Suprapubic skin (tissue), 4 donors: ENCODE measurements at regions not wholly inside any gene's neighbourhood (a gene's known extent, or its start where the extent isn't known, plus 50 kb on each side); places are given as distances from the start of the nearest gene placed in this dataset.
"Not testable (repeated sequence)": the region's sequence is repeated elsewhere in the genome, so short reads cannot be mapped to it uniquely, and the experiment has no call there.

Source experiments
- DNase-seq, 2 donors: peaks; one replicate each; pipeline ENCODE4 v3.0.0-alpha.2; 2019; ENCODE audit warnings: low spot score in 2 of 2
- H3K27ac ChIP-seq: fragments of 200-600 bp; sonication (generic); one replicate; pipeline ENCODE4 v1.5.1; 2019
- H3K27me3 ChIP-seq: fragments of 200-600 bp; sonication (generic); one replicate; pipeline ENCODE4 v1.5.1; 2019
- H3K36me3 ChIP-seq: fragments of 200-600 bp; sonication (generic); one replicate; pipeline ENCODE4 v1.5.1; 2019
- H3K4me1 ChIP-seq: fragments of 200-600 bp; sonication (generic); one replicate; pipeline ENCODE4 v1.5.1; 2019
- H3K4me3 ChIP-seq: fragments of 200-600 bp; sonication (generic); one replicate; pipeline ENCODE4 v1.5.1; 2019; ENCODE audit warnings: mild to moderate bottlenecking
- H3K9me3 ChIP-seq: fragments of 200-600 bp; sonication (generic); one replicate; pipeline ENCODE4 v1.5.1; 2019
- CTCF ChIP-seq, 2 donors: fragments of 200-600 bp in 1 of 2; fragments of 450-650 bp in 1 of 2; sonication (generic) in 1 of 2; IDR thresholded peaks; one replicate each; pipeline ENCODE4 v1.5.1; 2016 to 2019; ENCODE audit warnings: antibody characterized with exemption in 2 of 2, mild to moderate bottlenecking in 1 of 2, moderate library complexity in 1 of 2
- EP300 ChIP-seq: sonication (generic); formaldehyde crosslinking; IDR thresholded peaks from one replicate; pipeline ENCODE4 v1.6.1; 2017; ENCODE audit warnings: antibody characterized with exemption
- POLR2A ChIP-seq, 2 donors: fragments of 450-650 bp; IDR thresholded peaks; one replicate each; pipeline ENCODE4 v1.6.1; 2017; ENCODE audit warnings: antibody characterized with exemption in 2 of 2, mild to moderate bottlenecking in 2 of 2, moderate library complexity in 2 of 2
- POLR2AphosphoS5 ChIP-seq, 3 donors: sonication (generic); formaldehyde crosslinking; IDR thresholded peaks; one replicate each; pipeline ENCODE4 v1.6.1; 2017; ENCODE audit warnings: antibody characterized with exemption in 3 of 3
- WGBS: methylation state at CpG from one replicate; pipeline ENCODE4 v1.1.5; 2018; 5-methylcytosine and 5-hydroxymethylcytosine counted together

GRCh38 chr9:26669701-26670670 lies 222.6 kb downstream of the CAAP1 start:
- Histone ChIP-seq H3K4me1 (no peaks in the 10 kb centered on the region), H3K27ac (no peak overlapping the region), H3K9me3 (no peaks in the 10 kb centered on the region), H3K4me3 (no peak overlapping the region), H3K27me3 (no peaks in the 10 kb centered on the region), H3K36me3 (no peaks in the 10 kb centered on the region)
- WGBS = 67% methylated on average over 5 of the region's 5 CpGs
- DNase-seq = no peak
- no peak for TF ChIP-seq EP300
- no peak for TF ChIP-seq CTCF (IDR thresholded peaks at IDR 0.05)
- TF ChIP-seq POLR2A (IDR thresholded peaks at IDR 0.05) = no peak
- TF ChIP-seq POLR2AphosphoS5 (IDR thresholded peaks at IDR 0.05) = no peak

GRCh38 chr9:26667882-26668281 lies 224.7 kb downstream of the CAAP1 start:
- 46% methylated on average over 1 of the region's 1 CpG for WGBS
- no peaks in the 10 kb centered on the region for H3K27me3 ChIP-seq

GRCh38 chr9:26665666-26666065 lies 226.9 kb downstream of the CAAP1 start:
- H3K9me3 ChIP-seq = no peaks in the 10 kb centered on the region
- no peak overlapping the region for H3K4me3 ChIP-seq
- no peak for DNase-seq
- H3K27ac ChIP-seq = no peak overlapping the region
- 40% methylated on average over 3 of the region's 3 CpGs for WGBS
- no peak for TF ChIP-seq CTCF (IDR thresholded peaks at IDR 0.05)
- no peak for TF ChIP-seq POLR2AphosphoS5 (IDR thresholded peaks at IDR 0.05)
- TF ChIP-seq POLR2A (IDR thresholded peaks at IDR 0.05) = no peak
- no peaks in the 10 kb centered on the region for H3K27me3 ChIP-seq
- no peaks in the 10 kb centered on the region for H3K4me1 ChIP-seq
- no peaks in the 10 kb centered on the region for H3K36me3 ChIP-seq

More at GRCh38 chr9:26667882-26668281, 224.7 kb downstream of the CAAP1 start:
- Histone ChIP-seq H3K4me3 (no peak overlapping the region), H3K4me1 (no peaks in the 10 kb centered on the region), H3K9me3 (no peaks in the 10 kb centered on the region), H3K36me3 (no peaks in the 10 kb centered on the region), H3K27ac (no peak overlapping the region)
- TF ChIP-seq POLR2A (IDR thresholded peaks at IDR 0.05) (no peak), POLR2AphosphoS5 (IDR thresholded peaks at IDR 0.05) (no peak), EP300 (no peak), CTCF (IDR thresholded peaks at IDR 0.05) (no peak)
- DNase-seq = no peak

GRCh38 chr9:26664087-26664773 lies 228.4 kb downstream of the CAAP1 start:
- not testable (repeated sequence) for H3K4me1 ChIP-seq, H3K9me3 ChIP-seq, H3K27me3 ChIP-seq, DNase-seq, H3K27ac ChIP-seq, H3K4me3 ChIP-seq, H3K36me3 ChIP-seq
- 91% methylated on average over 4 of the region's 49 CpGs for WGBS

GRCh38 chr9:26662476-26662875 lies 230.1 kb downstream of the CAAP1 start:
- no peaks in the 10 kb centered on the region for H3K9me3 ChIP-seq
- H3K36me3 ChIP-seq = no peaks in the 10 kb centered on the region
- TF ChIP-seq CTCF (IDR thresholded peaks at IDR 0.05) = no peak
- TF ChIP-seq POLR2AphosphoS5 (IDR thresholded peaks at IDR 0.05) = no peak
- no peaks in the 10 kb centered on the region for H3K4me1 ChIP-seq
- no peak overlapping the region for H3K4me3 ChIP-seq
- 52% methylated on average over 1 of the region's 1 CpG for WGBS
- no peaks in the 10 kb centered on the region for H3K27me3 ChIP-seq
- DNase-seq = no peak
- H3K27ac ChIP-seq = no peak overlapping the region
